HEK293 (cell line): ENCODE measurements at regions not wholly inside any gene's neighbourhood (a gene's known extent, or its start where the extent isn't known, plus 50 kb on each side); places are given as distances from the start of the nearest gene placed in this dataset.

Source experiments
- CTCF ChIA-PET: fragments of 350-600 bp; formaldehyde crosslinking; extraction: SDS; loops from one replicate; lab custom pipeline; 2021; ENCODE audit warnings: antibody characterized with exemption; lab: Yijun Ruan, JAX
- POLR2A ChIA-PET: fragments of 300-600 bp; formaldehyde crosslinking; extraction: SDS; loops from one replicate; lab custom pipeline; 2020; ENCODE audit warnings: antibody characterized with exemption, inconsistent platforms; lab: Yijun Ruan, JAX
- H3K27ac ChIP-seq: fragments of 200-500 bp; sonication (Bioruptor generic); 2 replicates; pipeline ENCODE4 v1.5.1; 2014; ENCODE audit warnings: low read depth, low read length, control low read depth, inconsistent platforms; ENCODE audit errors: extremely low read depth
- H3K36me3 ChIP-seq, 2 experiments: fragments of 200-500 bp in 1 of 2; sonication (Bioruptor generic) in 1 of 2; 1 replicate in 1 of 2; 2 replicates in 1 of 2; pipeline ENCODE4 v1.5.1; 2014 to 2017; ENCODE audit warnings: inconsistent platforms in 2 of 2, low read length in 2 of 2; ENCODE audit not compliant: control insufficient read depth in 2 of 2, insufficient read depth in 1 of 2
- H3K4me1 ChIP-seq: fragments of 200-500 bp; sonication (Bioruptor generic); 2 replicates; pipeline ENCODE4 v1.5.1; 2014; ENCODE audit warnings: mild to moderate bottlenecking, low read length, inconsistent platforms; ENCODE audit not compliant: control insufficient read depth, insufficient read depth
- H3K4me3 ChIP-seq: 2 replicates; pipeline ENCODE4 v1.5.1; 2011; ENCODE audit warnings: low read depth, mild to moderate bottlenecking, control low read depth, low read length, moderate library complexity
- H3K9me3 ChIP-seq: fragments of 200-500 bp; sonication (Bioruptor generic); 2 replicates; pipeline ENCODE4 v1.5.1; 2014; ENCODE audit warnings: low read depth, low read length, inconsistent platforms; ENCODE audit not compliant: control insufficient read depth, insufficient read depth
- HOXA7 ChIP-seq: sonication (generic); formaldehyde crosslinking; IDR thresholded peaks from 2 replicates; pipeline ENCODE4 v1.8.1; 2022; ENCODE audit warnings: missing genetic modification reagents, borderline replicate concordance
- IKZF3 ChIP-seq: fragments of 450-650 bp; IDR thresholded peaks from 2 replicates; pipeline ENCODE4 v1.5.0; 2018; ENCODE audit warnings: missing biosample characterization, mild to moderate bottlenecking, missing genetic modification characterization, moderate library complexity
- KLF10 ChIP-seq: fragments of 450-650 bp; IDR thresholded peaks from 2 replicates; pipeline ENCODE4 v1.5.1; 2018; ENCODE audit warnings: missing biosample characterization, mild to moderate bottlenecking, missing genetic modification characterization
- KLF8 ChIP-seq: fragments of 450-650 bp; formaldehyde crosslinking; IDR thresholded peaks from 2 replicates; pipeline ENCODE4 v1.5.1; 2016; ENCODE audit warnings: missing biosample characterization, missing genetic modification characterization
- KLF9 ChIP-seq: fragments of 450-650 bp; formaldehyde crosslinking; IDR thresholded peaks from 2 replicates; pipeline ENCODE4 v1.5.1; 2016; ENCODE audit warnings: missing biosample characterization, missing genetic modification characterization, low read depth
- OVOL3 ChIP-seq: fragments of 450-650 bp; formaldehyde crosslinking; IDR thresholded peaks from 2 replicates; pipeline ENCODE4 v1.5.1; 2016; ENCODE audit warnings: missing biosample characterization, missing genetic modification characterization
- ZBTB17 ChIP-seq: fragments of 450-650 bp; formaldehyde crosslinking; IDR thresholded peaks from 2 replicates; pipeline ENCODE4 v1.5.1; 2016; ENCODE audit warnings: missing biosample characterization, missing genetic modification characterization
- ZBTB20 ChIP-seq: fragments of 450-650 bp; formaldehyde crosslinking; IDR thresholded peaks from 2 replicates; pipeline ENCODE4 v1.5.1; 2016; ENCODE audit warnings: missing biosample characterization, missing genetic modification characterization
- ZBTB21 ChIP-seq: fragments of 450-650 bp; formaldehyde crosslinking; IDR thresholded peaks from 2 replicates; pipeline ENCODE4 v1.5.1; 2017; ENCODE audit warnings: missing biosample characterization, missing genetic modification characterization
- ZFP3 ChIP-seq: fragments of 450-650 bp; formaldehyde crosslinking; IDR thresholded peaks from 2 replicates; pipeline ENCODE4 v1.5.1; 2016; ENCODE audit warnings: low read depth, missing biosample characterization, missing genetic modification characterization
- ZIC2 ChIP-seq: fragments of 450-650 bp; formaldehyde crosslinking; IDR thresholded peaks from 2 replicates; pipeline ENCODE4 v1.5.1; 2016; ENCODE audit warnings: missing biosample characterization, missing genetic modification characterization
- ZNF202 ChIP-seq: fragments of 450-650 bp; formaldehyde crosslinking; IDR thresholded peaks from 2 replicates; pipeline ENCODE4 v1.5.1; 2016; ENCODE audit warnings: missing biosample characterization, missing genetic modification characterization, borderline replicate concordance
- ZNF248 ChIP-seq: fragments of 450-650 bp; formaldehyde crosslinking; IDR thresholded peaks from 2 replicates; pipeline ENCODE4 v1.5.1; 2017; ENCODE audit warnings: missing biosample characterization, missing genetic modification characterization
- ZNF350 ChIP-seq: fragments of 450-650 bp; formaldehyde crosslinking; IDR thresholded peaks from 2 replicates; pipeline ENCODE4 v1.5.0; 2017; ENCODE audit warnings: missing biosample characterization, mild to moderate bottlenecking, missing genetic modification characterization
- ZNF544 ChIP-seq: fragments of 450-650 bp; formaldehyde crosslinking; IDR thresholded peaks from 2 replicates; pipeline ENCODE4 v1.5.0; 2017; ENCODE audit warnings: missing biosample characterization, missing genetic modification characterization
- ZNF596 ChIP-seq: fragments of 450-650 bp; IDR thresholded peaks from 2 replicates; pipeline ENCODE4 v1.5.0; 2018; ENCODE audit warnings: missing biosample characterization, mild to moderate bottlenecking, missing genetic modification characterization, moderate library complexity
- ZNF621 ChIP-seq: fragments of 450-650 bp; formaldehyde crosslinking; IDR thresholded peaks from 2 replicates; pipeline ENCODE4 v1.5.1; 2017; ENCODE audit warnings: missing biosample characterization, missing genetic modification characterization
- ZNF664 ChIP-seq: fragments of 450-650 bp; formaldehyde crosslinking; IDR thresholded peaks from 2 replicates; pipeline ENCODE4 v1.5.1; 2016; ENCODE audit warnings: missing biosample characterization, missing genetic modification characterization
- ZNF677 ChIP-seq: fragments of 450-650 bp; IDR thresholded peaks from 2 replicates; pipeline ENCODE4 v1.5.0; 2018; ENCODE audit warnings: missing biosample characterization, mild to moderate bottlenecking, missing genetic modification characterization, moderate library complexity
- ZNF747 ChIP-seq: fragments of 450-650 bp; formaldehyde crosslinking; IDR thresholded peaks from 2 replicates; pipeline ENCODE4 v1.5.1; 2016; ENCODE audit warnings: missing biosample characterization, missing genetic modification characterization
- ZSCAN23 ChIP-seq: fragments of 450-650 bp; formaldehyde crosslinking; IDR thresholded peaks from 2 replicates; pipeline ENCODE4 v1.5.1; 2016; ENCODE audit warnings: missing biosample characterization, missing genetic modification characterization
- TF ChIP-seq, protein P1 (sequence below): fragments of 450-650 bp; formaldehyde crosslinking; IDR thresholded peaks from 2 replicates; pipeline ENCODE4 v1.5.1; 2016; ENCODE audit warnings: missing biosample characterization, missing genetic modification characterization
- TF ChIP-seq, protein P2 (sequence below): fragments of 450-650 bp; formaldehyde crosslinking; IDR thresholded peaks from 2 replicates; pipeline ENCODE4 v1.5.1; 2016; ENCODE audit warnings: missing biosample characterization, missing genetic modification characterization, low read depth
- TF ChIP-seq, protein P3 (sequence below): fragments of 450-650 bp; formaldehyde crosslinking; IDR thresholded peaks from 2 replicates; pipeline ENCODE4 v1.5.1; 2016; ENCODE audit warnings: missing biosample characterization, missing genetic modification characterization

DNA sequence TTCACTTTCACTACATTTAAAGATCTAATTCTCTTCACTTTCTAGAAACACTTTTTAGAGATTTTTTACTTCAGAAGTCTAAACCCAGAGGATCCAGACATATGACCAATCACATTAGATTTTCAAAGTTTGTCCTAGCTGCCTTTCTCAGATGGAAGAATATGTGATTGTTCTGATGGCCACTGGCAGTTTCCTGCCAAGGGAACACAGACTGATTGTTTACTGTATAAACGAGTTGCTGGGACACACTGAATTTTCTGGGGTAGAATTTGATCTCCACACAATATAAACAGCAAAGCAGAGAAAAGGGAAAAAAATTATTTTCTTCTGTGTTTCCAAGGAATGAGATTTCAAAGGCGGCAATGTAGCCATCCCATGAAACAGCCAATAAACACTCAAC is 480.0 kb downstream of the TOX3 start:
- ChIA-PET POLR2A (no interaction called here), CTCF (interaction anchor here (0.6 to 4.8 kb wide), 6 partner anchors 15 to 1046 kb away, joined by 3 to 47 read pairs (median 4); no protein-coding TSS in a partner anchor)
- Histone ChIP-seq H3K9me3 (no peaks in the 10 kb centered on the region), H3K27ac (no peak overlapping the region), H3K4me1 (0 out of 2 replicates have a peak, but pooled peaks cover 3% of the 10 kb centered on the region), H3K36me3 (no peaks in the 10 kb centered on the region), H3K4me3 (no peak overlapping the region)
- TF ChIP-seq ZNF350 (tag by site-specific recombination), result no peak
- TF ChIP-seq ZBTB21, result no peak

DNA sequence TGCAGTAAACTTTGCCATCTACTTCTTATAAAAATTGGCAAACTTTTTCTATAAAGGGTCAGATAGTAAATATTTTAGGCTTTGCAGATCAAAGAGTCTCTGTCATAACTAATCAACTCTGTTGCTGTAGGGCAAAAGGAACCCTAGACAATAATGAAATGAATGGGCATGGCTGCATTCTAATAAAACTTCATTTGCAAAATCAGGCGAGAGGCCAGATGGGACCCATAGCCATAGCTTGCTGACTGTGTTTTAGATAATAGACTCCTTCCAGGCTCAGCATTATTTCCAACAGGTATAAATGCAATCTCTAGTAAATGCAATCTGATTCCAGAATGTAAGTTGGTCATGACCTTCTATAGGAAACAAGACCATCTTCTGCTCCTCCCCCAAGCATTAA is 490.7 kb downstream of the TOX3 start:
- H3K9me3 ChIP-seq, result no peaks in the 10 kb centered on the region
- POLR2A ChIA-PET, result no interaction called here
- no peak overlapping the region for H3K4me3 ChIP-seq
- H3K27ac ChIP-seq, result no peak overlapping the region
- TF ChIP-seq, protein P1, sequence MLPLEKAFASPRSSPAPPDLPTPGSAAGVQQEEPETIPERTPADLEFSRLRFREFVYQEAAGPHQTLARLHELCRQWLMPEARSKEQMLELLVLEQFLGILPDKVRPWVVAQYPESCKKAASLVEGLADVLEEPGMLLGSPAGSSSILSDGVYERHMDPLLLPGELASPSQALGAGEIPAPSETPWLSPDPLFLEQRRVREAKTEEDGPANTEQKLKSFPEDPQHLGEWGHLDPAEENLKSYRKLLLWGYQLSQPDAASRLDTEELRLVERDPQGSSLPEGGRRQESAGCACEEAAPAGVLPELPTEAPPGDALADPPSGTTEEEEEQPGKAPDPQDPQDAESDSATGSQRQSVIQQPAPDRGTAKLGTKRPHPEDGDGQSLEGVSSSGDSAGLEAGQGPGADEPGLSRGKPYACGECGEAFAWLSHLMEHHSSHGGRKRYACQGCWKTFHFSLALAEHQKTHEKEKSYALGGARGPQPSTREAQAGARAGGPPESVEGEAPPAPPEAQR (tag by site-specific recombination), result no peak
- TF ChIP-seq ZNF677 (no peak), KLF10 (no peak), ZNF544 (tag by site-specific recombination) (no peak), ZBTB17 (tag by site-specific recombination) (no peak), ZFP3 (tag by site-specific recombination) (no peak), ZNF202 (tag by site-specific recombination) (no peak)
- TF ChIP-seq, protein P2, sequence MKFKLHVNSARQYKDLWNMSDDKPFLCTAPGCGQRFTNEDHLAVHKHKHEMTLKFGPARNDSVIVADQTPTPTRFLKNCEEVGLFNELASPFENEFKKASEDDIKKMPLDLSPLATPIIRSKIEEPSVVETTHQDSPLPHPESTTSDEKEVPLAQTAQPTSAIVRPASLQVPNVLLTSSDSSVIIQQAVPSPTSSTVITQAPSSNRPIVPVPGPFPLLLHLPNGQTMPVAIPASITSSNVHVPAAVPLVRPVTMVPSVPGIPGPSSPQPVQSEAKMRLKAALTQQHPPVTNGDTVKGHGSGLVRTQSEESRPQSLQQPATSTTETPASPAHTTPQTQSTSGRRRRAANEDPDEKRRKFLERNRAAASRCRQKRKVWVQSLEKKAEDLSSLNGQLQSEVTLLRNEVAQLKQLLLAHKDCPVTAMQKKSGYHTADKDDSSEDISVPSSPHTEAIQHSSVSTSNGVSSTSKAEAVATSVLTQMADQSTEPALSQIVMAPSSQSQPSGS (tag by site-specific recombination), result no peak
- TF ChIP-seq, protein P3, sequence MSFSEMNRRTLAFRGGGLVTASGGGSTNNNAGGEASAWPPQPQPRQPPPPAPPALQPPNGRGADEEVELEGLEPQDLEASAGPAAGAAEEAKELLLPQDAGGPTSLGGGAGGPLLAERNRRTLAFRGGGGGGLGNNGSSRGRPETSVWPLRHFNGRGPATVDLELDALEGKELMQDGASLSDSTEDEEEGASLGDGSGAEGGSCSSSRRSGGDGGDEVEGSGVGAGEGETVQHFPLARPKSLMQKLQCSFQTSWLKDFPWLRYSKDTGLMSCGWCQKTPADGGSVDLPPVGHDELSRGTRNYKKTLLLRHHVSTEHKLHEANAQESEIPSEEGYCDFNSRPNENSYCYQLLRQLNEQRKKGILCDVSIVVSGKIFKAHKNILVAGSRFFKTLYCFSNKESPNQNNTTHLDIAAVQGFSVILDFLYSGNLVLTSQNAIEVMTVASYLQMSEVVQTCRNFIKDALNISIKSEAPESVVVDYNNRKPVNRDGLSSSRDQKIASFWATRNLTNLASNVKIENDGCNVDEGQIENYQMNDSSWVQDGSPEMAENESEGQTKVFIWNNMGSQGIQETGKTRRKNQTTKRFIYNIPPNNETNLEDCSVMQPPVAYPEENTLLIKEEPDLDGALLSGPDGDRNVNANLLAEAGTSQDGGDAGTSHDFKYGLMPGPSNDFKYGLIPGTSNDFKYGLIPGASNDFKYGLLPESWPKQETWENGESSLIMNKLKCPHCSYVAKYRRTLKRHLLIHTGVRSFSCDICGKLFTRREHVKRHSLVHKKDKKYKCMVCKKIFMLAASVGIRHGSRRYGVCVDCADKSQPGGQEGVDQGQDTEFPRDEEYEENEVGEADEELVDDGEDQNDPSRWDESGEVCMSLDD (tag by site-specific recombination), result no peak
- no peaks in the 10 kb centered on the region for H3K4me1 ChIP-seq
- CTCF ChIA-PET, result interaction anchor here (0.6 to 0.8 kb wide), 2 partner anchors 8 to 859 kb away, joined by 3 read pairs; no protein-coding TSS in a partner anchor
- no peaks in the 10 kb centered on the region for H3K36me3 ChIP-seq

DNA sequence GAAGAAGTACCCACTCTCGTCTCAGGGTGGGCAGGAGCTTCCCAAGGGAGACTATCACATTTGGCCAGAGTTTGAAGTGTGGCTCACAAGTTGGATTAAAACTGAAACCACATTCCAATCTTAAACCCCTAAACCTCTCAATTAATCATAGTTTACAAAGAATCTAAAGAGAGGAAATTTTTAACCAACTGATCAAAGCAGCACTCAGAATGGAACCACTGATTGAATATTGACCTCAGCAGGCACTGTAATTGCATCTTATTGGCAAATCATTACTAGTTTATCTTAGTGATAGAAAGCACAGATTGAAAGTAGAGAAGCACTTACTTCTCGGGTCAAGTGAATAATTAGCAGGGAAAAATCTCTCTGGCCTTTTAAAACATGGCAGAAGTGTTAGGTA is 491.6 kb downstream of the TOX3 start:
- POLR2A ChIA-PET, result no interaction called here

More for the DNA sequence above, 491.6 kb downstream of the TOX3 start:
- no peaks in the 10 kb centered on the region for H3K9me3 ChIP-seq
- no peak overlapping the region for H3K27ac ChIP-seq
- H3K36me3 ChIP-seq, result no peaks in the 10 kb centered on the region
- no peaks in the 10 kb centered on the region for H3K4me1 ChIP-seq
- CTCF ChIA-PET, result no interaction called here
- no peak overlapping the region for H3K4me3 ChIP-seq
- TF ChIP-seq ZNF747 (tag by site-specific recombination) (no peak), ZNF664 (tag by site-specific recombination) (no peak), IKZF3 (tag by site-specific recombination) (no peak), ZNF596 (tag by site-specific recombination) (no peak), ZNF677 (no peak), ZBTB20 (no peak), ZSCAN23 (tag by site-specific recombination) (no peak), OVOL3 (tag by site-specific recombination) (no peak), ZIC2 (tag by site-specific recombination) (no peak), HOXA7 (no peak), ZNF621 (no peak), KLF8 (tag by site-specific recombination) (no peak), ZNF248 (tag by site-specific recombination) (no peak), KLF9 (tag by site-specific recombination) (no peak)
- TF ChIP-seq, all 188 proteins: peak for 0
